Neural crest cell (in vitro differentiated cells): ENCODE measurements at regions not wholly inside any gene's neighbourhood (a gene's known extent, or its start where the extent isn't known, plus 50 kb on each side); places are given as distances from the start of the nearest gene placed in this dataset.
A peak's percentile ranks its signal among the peaks of the same experiment; 100 is the strongest.
"Not testable (repeated sequence)": the region's sequence is repeated elsewhere in the genome, so short reads cannot be mapped to it uniquely, and the experiment has no call there.

Source experiments
- DNase-seq: peaks from one replicate; pipeline ENCODE4 v3.0.0; 2021; ENCODE audit warnings: low read depth, mixed read lengths, low spot score
- H3K27ac Mint-ChIP-seq: one replicate; pipeline ENCODE4 v1.8.0; 2021; ENCODE audit warnings: mild to moderate bottlenecking, mixed read lengths; ENCODE audit not compliant: unreplicated experiment
- H3K27me3 Mint-ChIP-seq: 2 replicates; pipeline ENCODE4 v1.8.0; 2021; ENCODE audit warnings: low read depth, mild to moderate bottlenecking, mixed read lengths
- H3K36me3 Mint-ChIP-seq: 2 replicates; pipeline ENCODE4 v1.8.0; 2021; ENCODE audit warnings: low read depth, mild to moderate bottlenecking, mixed read lengths
- H3K4me1 Mint-ChIP-seq: 2 replicates; pipeline ENCODE4 v1.8.0; 2021; ENCODE audit warnings: mixed read lengths
- H3K4me3 Mint-ChIP-seq: one replicate; pipeline ENCODE4 v1.8.0; 2021; ENCODE audit warnings: mild to moderate bottlenecking, mixed read lengths
- H3K9me3 Mint-ChIP-seq: 2 replicates; pipeline ENCODE4 v1.8.0; 2021; ENCODE audit warnings: mixed read lengths
- CTCF ChIP-seq: fragments of 200-600 bp; sonication (generic); conservative IDR thresholded peaks from 2 replicates; pipeline ENCODE4 v1.5.0; 2021; ENCODE audit warnings: antibody characterized with exemption, mild to moderate bottlenecking

GRCh38 chr3:127071597-127072001 lies 88.7 kb downstream of the PLXNA1 start:
- Mint-ChIP-seq H3K27ac (no peak overlapping the region), H3K4me1 (no peaks in the 10 kb centered on the region), H3K36me3 (no peaks in the 10 kb centered on the region), H3K27me3 (no peaks in the 10 kb centered on the region), H3K9me3 (no peaks in the 10 kb centered on the region), H3K4me3 (no peak overlapping the region)
- no peak for TF ChIP-seq CTCF
- DNase-seq, result no peak

- Mint-ChIP-seq H3K27ac (no peak overlapping the region), H3K4me1 (no peaks in the 10 kb centered on the region)
Observed at GRCh38 chr3:127072221-127072771, 89.4 kb downstream of the PLXNA1 start.

DNA sequence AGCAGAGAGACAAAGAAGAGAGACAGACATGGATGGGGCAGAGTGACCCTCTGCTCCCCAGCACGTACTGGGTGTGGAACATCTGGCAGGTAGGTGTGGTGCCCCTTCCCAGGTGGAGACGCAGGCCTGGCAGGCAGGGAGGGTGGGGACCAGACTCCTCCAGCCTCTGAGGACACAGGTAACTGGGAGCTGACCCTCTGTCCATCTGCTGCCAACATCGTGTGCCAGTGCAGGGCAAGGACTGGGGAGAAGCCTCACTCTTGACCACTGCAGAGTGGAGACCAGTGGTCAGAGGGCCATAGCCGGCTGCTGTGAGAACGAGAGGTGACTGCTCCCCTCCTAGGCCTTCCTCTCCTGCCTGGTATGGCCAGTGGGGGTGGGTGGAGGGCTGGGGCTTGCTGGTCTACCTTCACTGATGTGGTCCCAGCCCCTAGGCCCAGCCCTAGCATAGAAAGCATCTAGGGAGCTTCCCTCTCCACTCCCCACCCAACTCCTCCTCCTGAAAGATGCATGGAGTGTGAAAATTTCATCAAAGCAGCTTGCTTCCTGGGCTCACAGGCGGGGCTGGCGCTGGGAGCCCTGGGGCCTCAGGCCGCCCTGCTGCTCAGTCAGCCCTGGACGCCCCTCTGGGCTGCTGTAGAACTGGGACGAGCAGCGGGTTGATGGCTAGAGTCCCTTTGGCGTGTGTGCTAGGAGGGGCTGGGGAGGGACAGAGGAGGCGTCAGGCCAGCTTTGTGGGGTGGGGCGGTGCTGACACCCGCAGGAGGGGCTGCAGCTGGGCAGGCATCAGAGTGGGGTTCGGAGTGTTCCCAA lies 90.3 kb downstream of the PLXNA1 start:
- no peaks in the 10 kb centered on the region for H3K9me3 Mint-ChIP-seq
- TF ChIP-seq CTCF, result no peak
- no peaks in the 10 kb centered on the region for H3K36me3 Mint-ChIP-seq
- H3K4me3 Mint-ChIP-seq, result no peak overlapping the region
- DNase-seq, result no peak
- H3K27me3 Mint-ChIP-seq, result no peaks in the 10 kb centered on the region
- H3K4me1 Mint-ChIP-seq, result no peaks in the 10 kb centered on the region
- H3K27ac Mint-ChIP-seq, result no peak overlapping the region

More at GRCh38 chr3:127072221-127072771, 89.4 kb downstream of the PLXNA1 start:
- Mint-ChIP-seq H3K4me3 (no peak overlapping the region), H3K36me3 (no peaks in the 10 kb centered on the region), H3K9me3 (no peaks in the 10 kb centered on the region), H3K27me3 (no peaks in the 10 kb centered on the region)
- TF ChIP-seq CTCF, result no peak
- no peak for DNase-seq

DNA sequence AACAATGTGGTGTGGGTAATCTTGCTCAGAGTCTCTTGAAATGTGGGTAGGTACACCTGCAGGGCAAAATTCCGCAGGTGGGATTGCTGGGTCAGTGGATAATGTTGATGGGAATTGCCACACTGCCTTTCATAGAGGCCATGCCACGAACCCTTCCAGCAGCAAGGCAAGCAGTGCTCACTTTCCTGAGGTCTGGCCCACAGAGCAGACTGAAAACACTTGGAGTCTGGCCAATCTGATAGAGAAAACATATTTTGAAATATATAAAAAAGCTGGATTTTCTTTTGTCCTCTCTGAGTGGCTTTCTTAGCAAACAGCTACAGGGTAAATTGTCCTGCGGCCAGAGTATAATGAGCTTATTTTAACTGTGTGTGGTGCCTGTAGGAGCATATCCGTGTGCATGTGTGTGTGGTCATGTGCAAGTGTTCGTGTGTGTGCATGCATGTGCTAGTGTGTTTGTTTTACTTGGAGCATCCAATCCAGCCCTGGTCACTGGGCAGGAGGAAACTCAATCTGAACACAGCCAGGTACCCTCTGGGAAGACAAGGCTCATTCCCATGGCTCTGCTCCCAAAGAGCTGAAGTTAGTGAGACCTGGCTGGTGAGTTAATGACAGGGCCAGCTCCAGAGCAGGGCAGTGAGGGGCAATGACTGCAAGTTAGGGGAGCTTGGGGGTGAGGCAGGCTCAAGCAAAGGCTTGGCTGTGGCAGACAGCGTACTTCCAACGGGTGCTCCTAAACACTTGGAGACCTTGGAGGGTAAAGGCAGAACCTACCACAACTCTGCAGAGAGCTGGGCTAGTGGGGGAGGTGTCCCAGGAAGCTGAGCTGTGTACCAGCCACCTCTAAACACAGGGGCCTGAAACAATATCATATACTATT lies 91.3 kb downstream of the PLXNA1 start:
- no peaks in the 10 kb centered on the region for H3K36me3 Mint-ChIP-seq
- H3K27ac Mint-ChIP-seq, result peak overlapping the region; percentile 59
- H3K4me1 Mint-ChIP-seq, result no peaks in the 10 kb centered on the region
- no peak overlapping the region for H3K4me3 Mint-ChIP-seq
- H3K9me3 Mint-ChIP-seq, result no peaks in the 10 kb centered on the region
- H3K27me3 Mint-ChIP-seq, result no peaks in the 10 kb centered on the region
- TF ChIP-seq CTCF, result no peak
- DNase-seq, result no peak

- Mint-ChIP-seq H3K4me1 (no peaks in the 10 kb centered on the region), H3K36me3 (no peaks in the 10 kb centered on the region), H3K27ac (peak overlapping the region; percentile 75), H3K9me3 (no peaks in the 10 kb centered on the region), H3K4me3 (no peak overlapping the region), H3K27me3 (no peaks in the 10 kb centered on the region)
- DNase-seq, result no peak
- TF ChIP-seq CTCF, result no peak
Observed at GRCh38 chr3:127074900-127075360, 92.0 kb downstream of the PLXNA1 start.

DNA sequence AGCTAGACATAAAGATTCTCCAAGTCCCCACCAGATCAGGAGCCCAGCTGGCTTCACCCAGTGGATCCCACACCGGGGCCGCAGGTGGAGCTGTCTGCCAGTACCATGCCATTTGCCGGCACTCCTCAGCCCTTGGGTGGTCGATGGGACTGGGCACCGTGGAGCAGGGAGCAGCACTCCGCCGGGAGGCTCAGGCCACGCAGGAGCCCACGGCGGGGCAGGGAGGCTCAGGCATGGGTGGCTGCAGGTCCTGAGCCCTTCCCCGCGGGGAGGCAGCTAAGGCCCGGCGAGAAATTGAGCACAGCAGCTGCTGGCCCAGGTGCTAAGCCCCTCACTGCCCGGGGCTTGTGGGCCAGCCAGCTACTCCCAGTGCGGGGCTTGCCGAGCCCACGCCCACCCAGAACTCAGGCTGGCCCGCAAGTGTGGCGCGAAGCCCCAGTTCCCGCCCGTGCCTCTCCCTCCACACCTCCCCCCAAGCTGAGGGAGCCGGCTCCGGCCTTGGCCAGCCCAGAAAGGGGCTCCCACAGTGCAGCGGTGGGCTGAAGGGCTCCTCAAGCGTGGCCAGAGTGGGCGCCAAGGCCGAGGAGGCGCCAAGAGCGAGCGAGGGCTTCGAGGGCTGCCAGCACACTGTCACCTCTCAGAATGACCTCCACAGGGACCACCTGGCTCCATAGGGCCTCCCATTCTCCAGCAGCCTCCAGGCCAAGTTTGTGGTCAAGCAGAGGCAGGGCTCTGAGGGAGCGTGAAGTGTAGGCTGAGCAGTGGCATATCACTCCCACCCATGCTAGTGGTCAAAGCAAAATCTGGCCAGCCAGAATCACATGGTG lies 93.5 kb downstream of the PLXNA1 start:
- not testable (repeated sequence) for H3K4me1 Mint-ChIP-seq, H3K27ac Mint-ChIP-seq, H3K27me3 Mint-ChIP-seq, H3K4me3 Mint-ChIP-seq, DNase-seq, H3K36me3 Mint-ChIP-seq, H3K9me3 Mint-ChIP-seq
